ENCODE measurements at regions not wholly inside any gene's neighbourhood (a gene's known extent, or its start where the extent isn't known, plus 50 kb on each side); places are given as distances from the start of the nearest gene placed in this dataset.
"Not testable (repeated sequence)": the region's sequence is repeated elsewhere in the genome, so short reads cannot be mapped to it uniquely, and the experiment has no call there.

DNA sequence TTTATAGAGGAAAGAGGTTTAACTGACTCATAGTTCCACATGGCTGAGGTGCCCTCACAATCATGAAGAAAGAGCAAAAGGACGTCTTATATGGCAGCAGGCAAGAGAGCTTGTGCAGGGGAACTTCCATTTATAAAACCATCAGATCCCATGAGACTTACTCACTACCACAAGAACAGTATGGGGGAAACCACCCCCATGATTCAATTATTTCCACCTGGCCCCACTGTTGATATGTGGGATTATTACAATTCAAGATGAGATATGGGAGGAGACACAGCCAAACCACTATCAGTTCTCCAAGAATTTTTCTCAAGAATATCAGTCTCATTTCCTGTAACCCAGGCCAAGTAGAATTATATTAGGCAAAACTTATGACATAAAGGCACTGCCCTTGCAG is 77.8 kb downstream of the COL6A6 start:
- not testable (repeated sequence) for H3K79me1 ChIP-seq (ENCODE audit: low read length); H4K91ac ChIP-seq (ENCODE audit: low read depth, low read length); H2BK12ac ChIP-seq (ENCODE audit: low read length); DNase-seq; H2BK120ac ChIP-seq (ENCODE audit: insufficient read depth, low read length, poor library complexity); H3K14ac ChIP-seq (ENCODE audit: low read length); H3K36me3 ChIP-seq (ENCODE audit: control insufficient read depth in 1 of 2, insufficient read depth in 2 of 2, low read length in 2 of 2); H3K27me3 ChIP-seq (ENCODE audit: insufficient read depth, low read length); H3K4me3 ChIP-seq (ENCODE audit: low read depth, low read length); H3K18ac ChIP-seq (ENCODE audit: low read length); H3K79me2 ChIP-seq (ENCODE audit: control insufficient read depth, insufficient read depth, low read length, poor library complexity); H3K9me3 ChIP-seq (ENCODE audit: insufficient read depth, low read depth, low read length); H3K27ac ChIP-seq (ENCODE audit: low read depth, low read length); H3K4me1 ChIP-seq (ENCODE audit: control insufficient read depth in 1 of 2, insufficient read depth in 2 of 2, low read length in 2 of 2); H2AFZ ChIP-seq (ENCODE audit: insufficient read depth, low read length, poor library complexity); H4K12ac ChIP-seq (ENCODE audit: low read depth, low read length); H2BK5ac ChIP-seq (ENCODE audit: low read depth, low read length, poor library complexity); H3K4ac ChIP-seq (ENCODE audit: low read depth, low read length); H3K23ac ChIP-seq (ENCODE audit: low read length); H3K4me2 ChIP-seq (ENCODE audit: low read length); H4K8ac ChIP-seq (ENCODE audit: low read depth, low read length); H2AK5ac ChIP-seq (ENCODE audit: low read length); H3K9ac ChIP-seq (ENCODE audit: low read length)
- no CpG with 5 or more reads among the region's 1 CpG for WGBS (ENCODE audit: extremely low coverage, insufficient coverage, insufficient read length)

DNA sequence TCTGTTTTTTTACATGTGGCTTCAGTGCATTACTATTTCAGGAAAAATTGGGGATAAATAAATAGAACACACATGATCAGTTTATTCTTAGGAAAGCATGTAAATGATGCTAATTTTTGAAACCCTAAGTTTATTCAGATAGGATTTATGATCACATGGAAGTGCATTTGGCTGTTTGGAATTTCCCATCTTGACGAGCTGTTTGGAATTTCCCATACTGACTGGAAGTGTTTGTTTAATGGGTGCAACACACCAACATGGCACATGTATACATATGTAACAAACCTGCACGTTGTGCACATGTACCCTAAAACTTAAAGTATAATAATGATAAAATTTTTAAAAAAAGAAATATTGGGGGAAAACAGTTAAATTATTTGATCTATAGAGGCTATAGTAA is 79.5 kb downstream of the COL6A6 start:
- Histone ChIP-seq H3K4ac (ENCODE audit: low read depth, low read length) (no peak overlapping the region), H3K9me3 (ENCODE audit: insufficient read depth, low read depth, low read length) (no peaks in the 10 kb centered on the region)

DNA sequence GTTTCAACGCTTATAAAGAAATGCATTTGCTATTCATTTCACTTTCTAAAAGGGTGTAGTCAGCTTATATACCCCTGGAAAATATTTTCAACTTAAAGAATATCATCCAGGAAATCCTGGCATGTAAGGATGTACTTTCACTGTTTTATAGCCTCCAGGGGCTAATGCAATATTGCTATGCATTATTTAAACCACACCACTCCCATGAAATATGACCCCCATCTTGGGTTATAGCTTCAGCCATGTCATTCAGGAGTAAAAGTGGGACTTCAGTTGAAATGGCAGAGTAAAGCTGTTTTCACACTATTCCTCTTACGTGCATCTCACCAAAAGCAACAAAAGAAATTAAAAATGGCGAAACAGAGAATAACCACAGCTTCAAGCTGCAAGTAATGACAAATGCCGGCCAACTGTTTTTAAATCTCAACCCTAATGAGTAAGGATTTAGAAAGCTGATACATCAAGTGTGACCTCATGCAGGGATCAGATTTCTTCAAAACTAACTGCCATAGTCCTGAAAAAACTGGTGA is 84.5 kb downstream of the COL6A6 start:
- Histone ChIP-seq H3K27me3 (ENCODE audit: insufficient read depth, low read length) (no peaks in the 10 kb centered on the region), H3K9ac (ENCODE audit: low read length) (no peak overlapping the region), H3K23ac (ENCODE audit: low read length) (no peak overlapping the region), H3K4ac (ENCODE audit: low read depth, low read length) (no peak overlapping the region), H2AK5ac (ENCODE audit: low read length) (no peak overlapping the region), H2AFZ (ENCODE audit: insufficient read depth, low read length, poor library complexity) (no peak overlapping the region), H3K9me3 (ENCODE audit: insufficient read depth, low read depth, low read length) (no peaks in the 10 kb centered on the region), H3K79me1 (ENCODE audit: low read length) (no peaks in the 10 kb centered on the region), H3K18ac (ENCODE audit: low read length) (no peak overlapping the region), H3K36me3 (ENCODE audit: control insufficient read depth in 1 of 2, insufficient read depth in 2 of 2, low read length in 2 of 2) (no peaks in the 10 kb centered on the region), H4K12ac (ENCODE audit: low read depth, low read length) (no peak overlapping the region), H4K91ac (ENCODE audit: low read depth, low read length) (no peak overlapping the region), H3K79me2 (ENCODE audit: control insufficient read depth, insufficient read depth, low read length, poor library complexity) (no peaks in the 10 kb centered on the region), H4K8ac (ENCODE audit: low read depth, low read length) (no peak overlapping the region), H3K4me1 (ENCODE audit: control insufficient read depth in 1 of 2, insufficient read depth in 2 of 2, low read length in 2 of 2) (no peaks in the 10 kb centered on the region), H2BK12ac (ENCODE audit: low read length) (no peak overlapping the region), H3K27ac (ENCODE audit: low read depth, low read length) (no peak overlapping the region), H3K14ac (ENCODE audit: low read length) (no peak overlapping the region), H2BK5ac (ENCODE audit: low read depth, low read length, poor library complexity) (no peak overlapping the region), H3K4me3 (ENCODE audit: low read depth, low read length) (no peak overlapping the region), H2BK120ac (ENCODE audit: insufficient read depth, low read length, poor library complexity) (no peak overlapping the region), H3K4me2 (ENCODE audit: low read length) (no peak overlapping the region)
- WGBS (ENCODE audit: extremely low coverage, insufficient coverage, insufficient read length) = no CpG with 5 or more reads among the region's 4 CpGs
- no peak for DNase-seq

More for the DNA sequence above, 79.5 kb downstream of the COL6A6 start:
- Histone ChIP-seq H2AK5ac (ENCODE audit: low read length) (no peak overlapping the region), H3K27ac (ENCODE audit: low read depth, low read length) (no peak overlapping the region), H2BK120ac (ENCODE audit: insufficient read depth, low read length, poor library complexity) (no peak overlapping the region), H3K14ac (ENCODE audit: low read length) (no peak overlapping the region), H4K91ac (ENCODE audit: low read depth, low read length) (no peak overlapping the region), H3K79me2 (ENCODE audit: control insufficient read depth, insufficient read depth, low read length, poor library complexity) (no peaks in the 10 kb centered on the region), H3K18ac (ENCODE audit: low read length) (no peak overlapping the region), H2AFZ (ENCODE audit: insufficient read depth, low read length, poor library complexity) (no peak overlapping the region), H3K27me3 (ENCODE audit: insufficient read depth, low read length) (no peaks in the 10 kb centered on the region), H3K4me2 (ENCODE audit: low read length) (no peak overlapping the region), H2BK5ac (ENCODE audit: low read depth, low read length, poor library complexity) (no peak overlapping the region), H4K12ac (ENCODE audit: low read depth, low read length) (no peak overlapping the region), H3K4me3 (ENCODE audit: low read depth, low read length) (no peak overlapping the region), H4K8ac (ENCODE audit: low read depth, low read length) (no peak overlapping the region), H3K4me1 (ENCODE audit: control insufficient read depth in 1 of 2, insufficient read depth in 2 of 2, low read length in 2 of 2) (no peaks in the 10 kb centered on the region), H3K79me1 (ENCODE audit: low read length) (no peaks in the 10 kb centered on the region), H3K9ac (ENCODE audit: low read length) (no peak overlapping the region), H3K36me3 (ENCODE audit: control insufficient read depth in 1 of 2, insufficient read depth in 2 of 2, low read length in 2 of 2) (no peaks in the 10 kb centered on the region), H2BK12ac (ENCODE audit: low read length) (no peak overlapping the region), H3K23ac (ENCODE audit: low read length) (no peak overlapping the region)
- DNase-seq = no peak
- no CpG with 5 or more reads among the region's 2 CpGs for WGBS (ENCODE audit: extremely low coverage, insufficient coverage, insufficient read length)

DNA sequence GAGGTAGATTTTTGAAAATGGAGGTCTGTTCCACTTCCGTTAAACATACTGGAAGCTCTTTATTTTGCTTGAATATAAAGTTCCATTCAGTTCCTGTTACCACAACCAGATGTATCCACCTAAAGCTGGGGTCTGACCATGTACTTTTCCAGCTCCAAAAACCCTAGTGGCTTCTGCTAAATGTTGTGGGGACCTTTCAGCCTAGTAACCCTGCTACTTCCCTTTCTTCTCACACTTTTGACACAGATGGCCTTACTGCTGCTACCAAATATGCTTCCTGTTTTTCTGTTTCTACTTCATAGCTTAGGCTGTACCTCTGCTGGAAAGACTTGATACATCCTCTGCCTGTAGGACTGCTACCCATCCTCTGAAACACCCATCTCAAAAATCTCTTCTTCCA is 87.8 kb downstream of the COL6A6 start:
- Histone ChIP-seq H3K9ac (ENCODE audit: low read length) (no peak overlapping the region), H2BK120ac (ENCODE audit: insufficient read depth, low read length, poor library complexity) (no peak overlapping the region), H3K9me3 (ENCODE audit: insufficient read depth, low read depth, low read length) (peaks cover 1% of the 10 kb centered on the region), H3K4me2 (ENCODE audit: low read length) (no peak overlapping the region), H3K23ac (ENCODE audit: low read length) (no peak overlapping the region), H3K4me1 (ENCODE audit: control insufficient read depth in 1 of 2, insufficient read depth in 2 of 2, low read length in 2 of 2) (no peaks in the 10 kb centered on the region), H2BK12ac (ENCODE audit: low read length) (no peak overlapping the region), H2BK5ac (ENCODE audit: low read depth, low read length, poor library complexity) (no peak overlapping the region), H2AK5ac (ENCODE audit: low read length) (no peak overlapping the region), H2AFZ (ENCODE audit: insufficient read depth, low read length, poor library complexity) (no peak overlapping the region), H4K8ac (ENCODE audit: low read depth, low read length) (no peak overlapping the region), H3K79me2 (ENCODE audit: control insufficient read depth, insufficient read depth, low read length, poor library complexity) (no peaks in the 10 kb centered on the region), H3K27me3 (ENCODE audit: insufficient read depth, low read length) (no peaks in the 10 kb centered on the region), H3K27ac (ENCODE audit: low read depth, low read length) (no peak overlapping the region), H3K4me3 (ENCODE audit: low read depth, low read length) (no peak overlapping the region), H3K4ac (ENCODE audit: low read depth, low read length) (no peak overlapping the region), H3K18ac (ENCODE audit: low read length) (no peak overlapping the region), H3K36me3 (ENCODE audit: control insufficient read depth in 1 of 2, insufficient read depth in 2 of 2, low read length in 2 of 2) (no peaks in the 10 kb centered on the region), H3K14ac (ENCODE audit: low read length) (no peak overlapping the region), H3K79me1 (ENCODE audit: low read length) (no peaks in the 10 kb centered on the region), H4K91ac (ENCODE audit: low read depth, low read length) (no peak overlapping the region), H4K12ac (ENCODE audit: low read depth, low read length) (no peak overlapping the region)
- WGBS (ENCODE audit: extremely low coverage, insufficient coverage, insufficient read length) = no CpG with 5 or more reads among the region's 1 CpG
- DNase-seq = no peak

Measured in trophoblast cell (in vitro differentiated cells and primary cell).